Vagina (tissue), 2 donors: ENCODE measurements at regions not wholly inside any gene's neighbourhood (a gene's known extent, or its start where the extent isn't known, plus 50 kb on each side); places are given as distances from the start of the nearest gene placed in this dataset.

Experiments used
- POLR2A ChIP-seq, 2 donors: fragments of 450-650 bp; IDR thresholded peaks; one replicate each; pipeline ENCODE4 v1.6.1; 2017; ENCODE audit warnings: antibody characterized with exemption in 2 of 2, mild to moderate bottlenecking in 2 of 2, moderate library complexity in 2 of 2
- TF ChIP-seq, protein P1 (sequence below), 3 experiments: fragments of 450-650 bp in 2 of 3; fragments of 200-600 bp in 1 of 3; sonication (generic) in 1 of 3; IDR thresholded peaks; one replicate each; pipeline ENCODE4 v1.5.1; 2017 to 2019; ENCODE audit warnings: antibody characterized with exemption in 3 of 3, mild to moderate bottlenecking in 2 of 3, moderate library complexity in 2 of 3

DNA sequence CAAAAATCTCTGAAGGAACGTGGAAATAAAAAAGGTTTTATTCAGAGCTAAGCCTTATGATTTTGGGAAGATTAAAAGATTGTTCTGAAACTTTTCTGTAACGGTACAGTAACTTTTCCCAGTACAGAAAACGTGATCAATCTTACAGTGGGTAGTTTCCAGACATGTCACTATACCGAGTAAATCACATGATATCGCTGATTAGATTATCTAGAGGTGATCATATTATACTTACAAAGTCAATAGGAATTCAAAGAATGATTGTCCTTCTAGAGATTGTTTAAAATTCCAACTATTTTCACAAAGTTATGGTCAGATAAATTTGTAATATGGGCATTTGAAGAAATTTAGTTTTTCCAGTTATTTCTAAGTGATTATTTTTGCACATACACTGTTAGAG, 736.0 kb upstream of the GRM7 start:
- TF ChIP-seq, protein P1, sequence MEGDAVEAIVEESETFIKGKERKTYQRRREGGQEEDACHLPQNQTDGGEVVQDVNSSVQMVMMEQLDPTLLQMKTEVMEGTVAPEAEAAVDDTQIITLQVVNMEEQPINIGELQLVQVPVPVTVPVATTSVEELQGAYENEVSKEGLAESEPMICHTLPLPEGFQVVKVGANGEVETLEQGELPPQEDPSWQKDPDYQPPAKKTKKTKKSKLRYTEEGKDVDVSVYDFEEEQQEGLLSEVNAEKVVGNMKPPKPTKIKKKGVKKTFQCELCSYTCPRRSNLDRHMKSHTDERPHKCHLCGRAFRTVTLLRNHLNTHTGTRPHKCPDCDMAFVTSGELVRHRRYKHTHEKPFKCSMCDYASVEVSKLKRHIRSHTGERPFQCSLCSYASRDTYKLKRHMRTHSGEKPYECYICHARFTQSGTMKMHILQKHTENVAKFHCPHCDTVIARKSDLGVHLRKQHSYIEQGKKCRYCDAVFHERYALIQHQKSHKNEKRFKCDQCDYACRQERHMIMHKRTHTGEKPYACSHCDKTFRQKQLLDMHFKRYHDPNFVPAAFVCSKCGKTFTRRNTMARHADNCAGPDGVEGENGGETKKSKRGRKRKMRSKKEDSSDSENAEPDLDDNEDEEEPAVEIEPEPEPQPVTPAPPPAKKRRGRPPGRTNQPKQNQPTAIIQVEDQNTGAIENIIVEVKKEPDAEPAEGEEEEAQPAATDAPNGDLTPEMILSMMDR (IDR thresholded peaks at IDR 0.05) = no peak
- no peak for TF ChIP-seq POLR2A (IDR thresholded peaks at IDR 0.05)
